Fibroblast of pulmonary artery (primary cell): ENCODE measurements at regions not wholly inside any gene's neighbourhood (a gene's known extent, or its start where the extent isn't known, plus 50 kb on each side); places are given as distances from the start of the nearest gene placed in this dataset.

Experiments
- DNase-seq: peaks from one replicate; pipeline ENCODE4 v3.0.0-alpha.2; 2010; ENCODE audit warnings: low read depth
- H3K4me3 ChIP-seq: replicated peaks from 2 replicates; pipeline ENCODE4 v1.5.1; 2011; ENCODE audit warnings: low read depth, mild to moderate bottlenecking, control low read depth, low read length, moderate library complexity
- CTCF ChIP-seq: IDR thresholded peaks from 2 replicates; pipeline ENCODE4 v1.5.1; 2011; ENCODE audit warnings: mild to moderate bottlenecking, control low read depth, low read length, inconsistent platforms; ENCODE audit errors: missing control alignments

- TF ChIP-seq CTCF = no peak
- DNase-seq = no peak
- H3K4me3 ChIP-seq = no peak overlapping the region
Measured at GRCh38 chr2:43138441-43138840, 88.0 kb downstream of the ZFP36L2 start.

GRCh38 chr2:43136876-43137275 lies 89.5 kb downstream of the ZFP36L2 start:
- DNase-seq = no peak
- no peak overlapping the region for H3K4me3 ChIP-seq
- TF ChIP-seq CTCF = no peak

- no peak for TF ChIP-seq CTCF
- H3K4me3 ChIP-seq = no peak overlapping the region
- no peak for DNase-seq
Measured at GRCh38 chr2:43136011-43136799, 90.2 kb downstream of the ZFP36L2 start.

- no peak overlapping the region for H3K4me3 ChIP-seq
- no peak for TF ChIP-seq CTCF
- no peak for DNase-seq
Measured at GRCh38 chr2:43135583-43135982, 90.8 kb downstream of the ZFP36L2 start.

- DNase-seq = no peak
- H3K4me3 ChIP-seq = no peak overlapping the region
- TF ChIP-seq CTCF = no peak
Measured at GRCh38 chr2:43134571-43134889, 91.9 kb downstream of the ZFP36L2 start.

- no peak for DNase-seq
- H3K4me3 ChIP-seq = no peak overlapping the region
Measured at GRCh38 chr2:43133708-43134570, 92.5 kb downstream of the ZFP36L2 start.

More at GRCh38 chr2:43133708-43134570, 92.5 kb downstream of the ZFP36L2 start:
- TF ChIP-seq CTCF = no peak
